ENCODE measurements at regions not wholly inside any gene's neighbourhood (a gene's known extent, or its start where the extent isn't known, plus 50 kb on each side); places are given as distances from the start of the nearest gene placed in this dataset.
"Not testable (repeated sequence)": the region's sequence is repeated elsewhere in the genome, so short reads cannot be mapped to it uniquely, and the experiment has no call there.

DNA sequence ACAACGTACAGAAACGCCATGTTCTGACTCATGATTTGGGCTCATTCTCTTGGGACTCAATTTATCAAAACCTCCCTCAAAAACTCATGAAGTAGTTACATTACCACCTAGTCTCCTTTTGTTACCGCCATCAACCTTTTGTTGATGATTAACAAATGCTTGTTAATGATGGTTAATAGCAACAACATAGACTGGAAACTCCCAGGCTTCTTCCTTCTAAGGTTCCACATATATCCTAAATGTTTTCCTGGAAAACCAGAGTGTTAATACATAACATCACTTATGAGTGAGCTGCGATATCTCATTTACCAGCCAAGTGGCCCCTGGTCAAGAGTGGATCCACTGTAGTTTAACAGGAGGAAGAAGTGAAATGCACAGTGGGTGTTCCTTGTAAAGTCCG lies 176.3 kb downstream of the ERMARD start:
- DNase-seq (ENCODE audit: low read depth) = no peak

DNA sequence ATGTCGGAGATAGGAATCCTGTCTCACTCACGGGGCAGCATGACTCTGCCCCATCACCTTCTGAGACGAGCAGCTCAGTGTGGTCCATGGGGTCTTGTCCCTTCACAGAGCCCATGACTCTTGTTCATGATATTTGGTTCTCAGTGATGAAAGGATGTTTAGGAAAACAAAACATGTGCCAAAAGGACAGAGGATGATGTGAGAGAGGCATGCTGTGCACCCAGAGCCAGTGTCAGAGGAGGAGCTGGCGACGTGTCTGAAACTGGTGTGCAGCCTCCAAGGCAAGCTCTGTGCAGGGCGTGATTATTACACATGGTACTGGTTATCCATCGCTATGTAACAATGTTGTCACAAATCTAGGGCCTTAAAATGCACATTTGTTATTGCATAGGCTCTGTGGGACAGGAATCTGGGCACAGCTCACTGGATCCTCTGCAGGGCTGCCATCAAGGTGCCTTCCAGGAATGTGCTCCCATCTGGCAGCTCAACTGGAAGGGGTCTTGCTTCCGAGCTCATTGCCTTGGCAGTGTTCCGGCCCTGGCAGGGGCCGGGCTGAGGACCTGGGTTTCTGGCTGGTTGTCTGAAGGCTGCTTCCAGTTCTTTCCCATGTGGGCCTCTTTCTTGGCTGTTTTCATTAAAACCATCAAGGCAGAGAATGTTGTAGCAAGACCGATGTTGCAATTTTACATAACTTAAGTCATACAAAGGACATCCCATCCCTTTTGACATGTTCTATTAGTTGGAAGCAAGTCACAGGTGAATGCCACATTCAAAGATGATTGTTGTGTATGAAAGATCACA lies 175.4 kb downstream of the ERMARD start:
- DNase-seq (ENCODE audit: low read depth) = no peak

DNA sequence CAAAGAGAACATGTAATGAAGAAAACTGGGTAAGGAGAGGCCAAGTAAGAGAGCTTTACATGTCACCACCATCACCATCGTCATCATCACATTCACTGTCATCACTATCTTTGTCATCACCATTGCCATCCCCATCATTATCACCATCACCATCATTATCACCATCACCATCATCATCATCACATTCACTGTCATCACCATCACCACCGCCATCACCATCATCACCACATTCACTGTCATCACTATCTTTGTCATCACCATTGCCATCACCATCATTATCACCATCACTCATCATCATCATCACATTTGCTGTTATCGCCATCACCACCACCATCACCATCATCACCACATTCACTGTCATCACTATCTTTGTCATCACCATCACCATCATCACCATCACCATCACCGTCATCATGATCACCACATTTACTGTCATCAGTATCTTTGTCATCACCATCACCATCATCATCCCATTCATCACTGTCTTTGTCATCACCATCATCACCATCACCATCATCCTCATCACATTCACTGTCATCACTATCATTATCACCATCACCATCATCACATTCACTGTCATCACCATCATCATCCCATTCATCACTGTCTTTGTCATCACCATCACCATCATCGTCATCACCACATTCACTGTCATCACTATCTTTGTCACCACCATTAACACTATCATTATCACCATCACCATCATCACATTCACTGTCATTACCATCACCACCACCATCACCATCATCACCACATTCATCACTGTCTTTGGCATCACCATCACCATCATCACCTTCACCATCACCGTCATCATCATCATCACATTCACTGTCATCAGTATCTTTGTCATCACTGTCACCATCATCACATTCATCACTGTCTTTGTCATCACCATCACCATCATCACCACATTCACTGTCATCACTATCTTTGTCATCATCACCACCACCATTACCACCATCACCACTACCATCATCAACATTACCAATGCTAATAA lies 172.3 kb downstream of the ERMARD start:
- DNase-seq (ENCODE audit: low read depth) = no peak

DNA sequence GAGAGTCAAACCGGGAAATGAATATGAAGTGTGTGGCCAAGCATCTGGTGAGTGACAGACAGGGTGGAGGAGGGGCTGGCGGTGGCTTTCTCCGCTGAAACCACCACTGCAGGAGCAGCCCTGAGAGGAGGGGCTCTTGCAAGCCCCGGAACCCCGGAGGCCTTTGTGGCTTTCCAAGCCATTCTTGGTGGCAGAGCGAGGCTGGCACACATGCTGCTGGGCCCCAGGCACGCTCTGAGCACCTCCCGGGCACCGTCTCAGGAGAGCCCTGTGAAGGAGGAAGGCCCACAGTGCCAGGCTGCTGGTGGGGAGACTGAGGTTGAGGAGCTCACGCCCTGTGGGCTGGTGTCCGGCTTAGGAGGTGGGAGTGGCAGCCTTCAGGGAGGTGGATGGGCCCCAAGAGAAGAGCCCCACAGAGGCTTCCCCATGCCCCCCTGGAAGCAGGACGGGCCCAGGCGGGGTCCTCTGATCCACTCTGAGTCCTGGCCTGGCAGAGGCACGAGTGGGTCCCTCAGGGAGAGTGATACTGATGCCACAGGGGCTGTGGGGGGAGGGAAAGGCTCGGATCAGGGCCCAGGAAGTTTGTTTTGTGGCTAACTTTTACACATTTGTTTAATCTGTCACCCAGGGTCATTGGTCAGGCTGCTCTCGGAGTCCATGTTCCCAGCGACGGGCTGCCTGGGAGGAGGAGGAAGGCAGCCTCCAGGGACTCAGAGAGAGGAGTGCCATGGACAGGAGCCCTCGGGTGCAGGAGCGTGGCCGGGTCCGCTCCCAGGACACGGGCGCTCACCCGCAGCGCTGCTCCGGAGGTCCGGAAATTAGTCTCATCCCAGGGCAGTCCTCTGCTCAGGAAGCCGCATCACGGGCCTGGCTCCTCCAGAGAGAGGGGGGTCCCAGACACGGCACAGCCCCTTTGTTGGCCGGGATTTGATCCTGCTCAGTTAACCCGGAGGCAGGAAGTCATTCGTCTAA lies 170.7 kb downstream of the ERMARD start:
- no peak for DNase-seq (ENCODE audit: low read depth)

DNA sequence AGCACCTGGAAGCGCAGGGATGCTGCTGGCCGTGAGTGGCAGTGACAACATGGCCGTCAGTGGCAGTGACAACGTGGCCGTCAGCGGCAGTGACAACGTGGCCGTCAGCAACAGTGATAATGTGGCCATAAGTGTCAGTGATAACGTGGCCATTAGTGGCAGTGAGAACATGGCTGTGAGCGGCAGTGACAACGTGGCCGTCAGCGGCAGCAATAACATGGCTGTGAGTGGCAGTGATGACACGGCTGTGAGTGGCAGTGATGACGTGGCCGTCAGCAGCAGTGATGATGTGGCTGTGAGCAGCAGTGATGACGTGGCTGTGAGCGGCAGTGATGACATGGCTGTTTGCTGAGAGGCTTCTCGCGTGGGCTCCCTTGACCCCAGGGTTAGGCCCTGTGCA lies 169.8 kb downstream of the ERMARD start:
- no peak for DNase-seq (ENCODE audit: low read depth)

DNA sequence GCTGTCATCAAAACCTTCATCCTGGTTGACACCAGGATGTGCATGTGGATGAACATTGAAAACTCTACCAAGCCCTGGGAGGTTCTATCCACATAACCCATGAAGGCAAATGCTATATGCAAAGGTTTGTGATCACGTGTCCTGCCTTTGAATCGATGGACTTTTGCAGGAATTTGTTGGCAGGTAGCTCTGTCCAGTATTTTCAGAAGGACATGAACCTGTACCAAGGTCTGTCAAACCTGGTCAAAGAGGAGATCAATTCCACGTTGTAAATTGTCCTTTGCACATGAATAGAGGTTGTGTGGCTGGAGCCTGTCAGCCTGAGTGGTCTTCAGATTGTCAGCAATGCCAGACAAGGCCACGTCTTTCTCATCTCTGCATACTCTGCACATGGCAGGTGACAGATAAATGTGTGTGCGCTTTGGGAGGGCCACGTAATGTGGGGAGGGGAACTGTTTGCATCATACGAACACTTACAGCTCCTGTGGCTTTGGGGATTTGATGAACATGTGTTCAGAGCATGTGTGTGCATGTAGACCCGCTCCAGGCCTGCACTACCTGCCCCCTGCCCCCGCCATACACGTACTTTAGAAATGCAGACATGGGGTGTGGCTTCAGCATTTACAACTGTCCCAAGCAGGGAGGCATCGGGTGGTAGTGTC lies 169.1 kb downstream of the ERMARD start:
- no peak for DNase-seq (ENCODE audit: low read depth)

DNA sequence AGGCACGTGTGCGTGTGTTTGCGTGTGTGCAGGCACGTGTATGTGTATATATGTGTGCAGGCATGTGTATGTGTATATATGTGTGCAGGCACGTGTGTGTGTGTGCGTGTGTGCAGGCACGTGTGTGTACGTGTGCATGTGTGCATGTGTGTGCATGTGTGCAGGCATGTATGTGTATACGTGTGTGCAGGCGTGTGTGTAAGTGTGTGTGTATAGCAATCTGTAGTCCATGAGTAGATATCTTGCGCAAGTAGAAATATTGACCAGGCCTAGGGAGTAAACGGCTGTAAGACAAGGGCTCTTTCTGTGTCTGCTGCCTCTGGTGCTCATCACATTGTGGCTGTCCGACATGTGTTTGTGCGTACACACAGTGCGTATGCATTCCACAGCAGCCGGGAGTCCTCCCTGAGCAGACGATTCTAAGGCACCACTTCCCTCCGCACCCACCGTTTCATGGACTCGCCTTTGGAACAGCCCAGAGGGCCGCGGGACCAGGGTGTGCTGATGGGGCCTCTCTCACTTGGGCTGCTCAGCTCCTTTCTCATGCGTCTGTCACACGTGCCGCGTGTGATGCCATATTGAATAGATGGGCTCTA lies 167.6 kb downstream of the ERMARD start:
- DNase-seq (ENCODE audit: low read depth) = no peak

DNA sequence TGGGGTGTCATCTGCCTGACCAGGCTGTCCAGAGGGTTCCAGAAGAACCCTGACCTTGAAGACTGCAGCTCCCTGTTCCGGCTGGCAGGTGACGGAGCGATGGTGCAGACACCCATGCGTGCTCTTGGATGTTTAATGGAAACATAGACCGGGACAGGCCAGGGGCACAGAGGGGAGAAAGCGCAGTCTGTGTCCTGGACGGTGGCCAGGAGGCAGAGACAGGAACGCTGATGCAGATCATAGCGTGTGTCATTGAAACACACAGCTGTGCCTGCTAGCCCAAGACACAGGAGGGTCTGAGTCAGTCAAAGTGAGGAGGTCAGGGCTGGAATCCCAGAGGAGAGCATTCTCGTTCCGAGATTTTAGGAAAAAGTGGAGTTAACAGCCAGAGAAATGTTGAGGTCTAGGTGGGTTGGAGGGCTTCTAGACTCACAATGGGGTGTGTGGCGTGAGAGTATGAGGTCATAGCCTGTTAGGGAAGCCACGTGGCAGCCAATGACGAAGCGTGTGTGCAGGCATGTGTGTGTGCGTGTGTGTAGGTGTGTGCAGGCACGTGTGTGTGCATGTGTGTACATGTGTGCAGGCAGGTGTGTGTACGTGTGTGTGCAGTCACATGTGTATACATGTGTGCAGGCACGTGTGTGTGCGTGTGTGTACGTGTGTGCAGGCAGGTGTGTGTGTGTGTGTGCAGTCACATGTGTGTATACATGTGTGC lies 167.0 kb downstream of the ERMARD start:
- no peak for DNase-seq (ENCODE audit: low read depth)

DNA sequence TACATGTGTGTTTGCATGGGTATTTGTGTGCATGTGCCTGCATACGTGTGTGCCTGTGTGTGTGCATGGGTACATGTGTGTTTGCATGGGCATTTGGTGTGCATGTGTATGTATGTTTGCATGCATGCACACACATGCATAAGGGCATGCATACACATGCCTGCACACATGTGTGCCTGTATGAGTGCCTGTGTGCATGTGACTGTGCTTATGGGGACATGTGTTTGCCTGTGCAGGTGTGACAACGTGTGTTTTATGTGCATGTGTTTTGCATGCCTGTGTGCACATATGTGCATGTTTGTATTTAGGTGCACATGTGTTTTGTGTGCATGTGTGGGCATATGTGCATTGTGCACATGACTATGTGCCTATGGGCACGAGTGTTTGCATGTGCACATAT lies 165.7 kb downstream of the ERMARD start:
- no peak for DNase-seq (ENCODE audit: low read depth)

DNA sequence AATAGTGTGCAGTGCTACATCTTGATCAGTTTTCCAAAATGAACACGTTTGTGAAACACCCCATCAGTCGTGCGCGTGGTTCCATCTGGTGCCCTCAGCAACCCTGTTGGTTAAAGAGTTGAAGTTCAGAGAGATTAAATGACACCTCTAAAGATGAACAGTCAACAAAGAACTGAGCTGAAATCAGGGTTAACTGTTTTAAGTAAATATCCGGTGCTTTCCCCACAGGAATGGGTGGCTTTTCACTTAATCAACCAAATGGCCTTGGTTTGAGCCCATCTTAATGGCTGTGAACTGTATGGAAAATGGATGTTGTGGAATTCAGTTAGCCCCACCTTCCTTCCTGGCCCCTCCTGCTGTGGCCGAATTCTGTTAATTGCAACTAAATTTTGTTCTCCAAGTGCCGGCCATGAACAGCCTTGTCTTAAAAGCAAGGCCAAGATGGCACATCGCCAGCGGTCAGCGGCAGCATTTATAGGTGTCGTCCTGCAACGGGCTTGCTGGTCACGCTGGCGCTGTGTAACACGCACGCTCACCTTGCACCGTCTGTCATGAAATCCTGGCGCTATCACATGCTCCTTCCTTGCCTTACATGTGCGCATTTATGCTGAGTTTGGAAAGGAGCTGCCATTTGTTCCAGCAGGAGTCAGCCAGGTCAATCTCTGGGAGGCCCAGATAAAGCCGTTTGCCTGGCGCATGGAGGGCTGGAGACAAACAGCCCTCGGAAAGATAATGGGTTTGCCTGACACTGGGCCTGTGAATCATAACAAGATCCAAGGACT lies 164.5 kb downstream of the ERMARD start:
- DNase-seq (ENCODE audit: low read depth) = no peak

DNA sequence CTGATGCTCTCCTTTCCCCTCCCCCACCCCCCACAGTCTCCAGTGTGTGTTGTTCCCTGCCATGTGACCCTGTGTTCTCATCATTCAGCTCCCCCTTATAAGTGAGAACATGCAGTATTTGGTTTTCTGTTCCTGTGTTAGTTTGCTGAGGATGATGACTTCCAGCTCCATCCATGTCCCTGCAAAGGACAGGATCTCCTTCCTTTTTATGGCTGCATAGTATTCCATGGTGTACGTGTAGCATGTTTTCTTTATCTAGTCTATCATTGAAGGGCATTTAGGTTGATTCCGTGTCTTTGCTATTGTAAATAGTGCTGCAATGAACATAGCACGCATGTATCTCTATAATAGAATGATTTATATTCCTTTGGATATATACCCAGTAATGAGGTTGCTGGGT lies 162.3 kb downstream of the ERMARD start:
- not testable (repeated sequence) for DNase-seq (ENCODE audit: low read depth)

DNA sequence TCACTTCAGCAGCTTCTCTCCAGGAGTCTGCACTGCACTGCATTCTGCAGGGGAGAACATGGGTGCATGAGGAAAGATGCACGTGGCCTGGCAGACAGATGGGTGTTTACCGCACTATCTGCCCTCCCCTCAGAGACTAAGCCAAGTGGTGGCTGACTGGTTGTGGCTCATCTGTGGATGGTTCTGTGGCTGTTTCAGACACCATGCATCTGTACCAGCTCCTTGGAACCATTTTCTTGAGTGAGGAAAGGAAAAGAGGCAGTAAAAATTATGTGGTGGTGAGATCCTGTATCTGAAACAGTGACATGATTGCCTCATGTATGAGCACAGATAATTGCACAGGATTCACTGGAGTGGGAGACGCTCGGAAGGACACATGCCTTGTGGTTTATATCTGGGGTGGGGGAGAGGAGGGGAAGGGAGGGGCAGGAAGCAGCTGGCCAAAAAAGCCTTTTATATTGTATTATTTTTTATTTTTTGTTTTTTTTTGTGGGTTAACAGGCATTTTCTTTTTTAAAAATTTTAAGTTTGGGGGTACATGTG lies 161.7 kb downstream of the ERMARD start:
- no peak for DNase-seq (ENCODE audit: low read depth)

DNA sequence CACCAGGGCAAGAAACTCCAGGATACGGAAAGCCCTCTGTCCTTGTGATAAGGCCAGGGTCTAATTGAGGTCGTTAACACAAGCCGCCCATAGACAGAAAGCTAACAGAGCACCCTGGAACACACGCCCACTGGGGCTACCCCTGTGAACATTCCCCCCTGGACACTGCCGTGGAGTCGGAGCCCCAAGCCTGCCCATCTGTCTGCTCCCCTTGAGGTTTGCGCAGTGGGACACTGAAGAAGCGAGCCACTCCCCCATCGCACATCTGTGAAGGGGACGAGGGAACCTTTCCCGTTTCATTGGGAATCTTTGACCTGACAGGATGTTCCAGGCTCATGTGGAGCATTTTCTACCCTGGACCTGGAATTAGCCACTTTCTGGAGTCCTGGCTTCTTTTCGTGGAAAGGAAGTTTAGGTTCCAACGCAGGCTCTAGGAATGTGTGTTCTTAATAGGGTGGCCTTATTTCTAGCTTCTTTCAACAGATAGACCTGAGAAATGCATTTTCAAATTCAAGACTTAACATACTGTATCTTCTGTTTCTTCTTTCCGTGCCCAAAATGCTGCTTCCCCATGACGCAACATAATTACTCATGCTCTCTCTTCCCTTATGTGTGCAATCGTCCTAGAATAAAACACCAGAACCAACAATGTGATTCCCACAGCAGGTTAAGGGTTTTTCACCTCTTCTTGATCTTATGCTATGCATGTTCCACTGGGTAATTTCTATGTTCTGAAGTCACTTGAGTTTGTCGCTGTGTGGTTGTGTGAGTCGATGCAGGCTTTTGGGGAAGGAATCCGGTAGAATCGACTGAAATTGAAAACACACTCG lies 161.1 kb downstream of the ERMARD start:
- no peak for DNase-seq (ENCODE audit: low read depth)

DNA sequence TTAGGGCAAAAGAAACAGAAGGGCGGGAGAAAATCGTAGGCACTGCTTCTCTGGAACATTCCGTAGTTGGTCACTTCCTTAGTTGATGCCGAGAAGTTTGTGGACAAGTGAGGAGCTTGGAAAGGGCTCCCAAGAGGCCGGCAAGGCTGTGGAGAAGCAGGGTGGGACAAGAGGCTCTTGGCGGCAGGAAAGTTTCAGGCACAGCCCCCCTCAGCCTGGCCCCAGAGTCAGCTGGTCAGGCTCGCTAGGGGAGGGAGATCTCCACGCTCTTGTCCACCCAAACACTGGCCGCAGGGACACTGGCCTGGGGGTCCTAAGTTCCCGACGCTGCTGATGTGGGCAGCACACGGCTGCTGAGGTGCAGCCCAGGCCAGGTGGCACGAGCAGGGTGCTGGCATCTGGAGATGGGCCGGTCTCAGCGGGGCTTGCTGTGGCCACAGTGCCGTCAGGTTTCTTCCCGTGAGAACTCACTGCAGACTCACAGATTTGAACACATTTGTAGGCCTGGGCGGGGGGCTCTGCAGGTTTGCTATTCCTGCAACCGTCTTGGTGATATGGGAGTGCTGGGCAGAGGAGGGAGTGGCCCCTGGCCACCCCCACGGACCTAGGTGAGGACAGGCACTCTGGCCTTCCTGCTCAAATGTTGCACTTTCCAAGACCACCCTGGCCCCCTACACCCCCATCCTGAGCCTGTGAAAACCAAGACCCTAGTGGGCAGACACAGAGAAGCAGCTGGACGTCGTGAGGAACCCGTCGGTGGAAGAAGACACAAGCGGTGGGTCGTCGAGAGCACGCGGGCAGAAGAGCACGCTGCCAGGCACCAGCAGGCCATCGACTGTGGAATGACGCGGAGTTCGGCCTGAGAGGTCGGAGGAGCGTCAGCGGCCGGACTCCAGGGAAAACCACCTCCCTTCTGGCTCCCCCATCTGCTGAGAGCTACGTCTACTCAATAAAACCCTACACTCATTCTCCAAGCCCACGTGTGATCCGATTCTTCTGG lies 160.1 kb downstream of the ERMARD start:
- no peak for DNase-seq (ENCODE audit: low read depth)

DNA sequence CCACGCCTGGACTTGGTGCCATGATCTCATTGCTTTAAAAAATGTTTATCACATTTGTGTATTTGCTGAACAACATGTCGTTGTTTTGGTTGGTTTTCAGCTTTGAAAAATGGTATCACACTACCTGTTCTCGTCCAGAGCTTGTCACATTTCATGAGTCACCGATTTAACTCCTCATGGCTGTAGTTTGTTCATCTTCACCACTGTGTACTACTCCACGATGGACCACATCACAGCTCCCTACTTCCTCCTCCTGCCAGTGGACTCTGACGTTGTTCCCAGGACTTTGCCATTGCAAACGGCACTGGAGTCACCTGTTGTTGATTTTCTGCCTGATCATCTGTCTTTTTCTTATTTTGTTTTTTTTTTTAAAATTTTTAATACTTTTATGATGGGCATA lies 157.7 kb downstream of the ERMARD start:
- no peak for DNase-seq (ENCODE audit: low read depth)

DNA sequence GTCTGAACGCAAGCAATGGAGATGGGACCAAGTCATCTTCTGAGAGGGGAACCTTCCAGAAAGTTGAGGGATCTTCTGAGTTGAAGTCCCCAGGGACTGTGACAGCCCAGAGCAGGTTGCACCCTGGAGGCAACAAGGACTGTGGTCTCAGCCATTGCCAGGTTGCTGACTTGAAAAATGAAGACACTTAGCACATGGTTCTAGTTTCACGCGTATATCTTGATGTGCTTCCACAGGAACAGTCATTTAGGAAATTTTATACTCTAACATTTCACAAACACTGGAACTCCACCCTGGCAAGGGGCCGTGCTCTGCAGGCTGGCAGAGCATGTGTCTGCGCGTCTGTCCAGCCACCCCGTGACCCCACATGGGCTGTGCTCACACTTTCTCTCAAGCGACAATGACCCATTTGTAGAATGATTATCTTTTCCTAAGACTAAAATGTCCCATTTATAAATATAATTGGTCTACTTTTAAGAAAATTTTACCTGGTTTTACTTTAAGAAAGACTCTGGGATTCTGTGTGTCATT lies 157.0 kb downstream of the ERMARD start:
- DNase-seq (ENCODE audit: low read depth) = no peak
